Chondrocyte (in vitro differentiated cells): ENCODE measurements at regions not wholly inside any gene's neighbourhood (a gene's known extent, or its start where the extent isn't known, plus 50 kb on each side); places are given as distances from the start of the nearest gene placed in this dataset.
"Not testable (repeated sequence)": the region's sequence is repeated elsewhere in the genome, so short reads cannot be mapped to it uniquely, and the experiment has no call there.

Experiments used
- DNase-seq: peaks from one replicate; pipeline ENCODE4 v3.0.0; 2021; ENCODE audit warnings: mixed read lengths, low spot score
- H3K27ac Mint-ChIP-seq: one replicate; pipeline ENCODE4 v1.8.0; 2021; ENCODE audit warnings: mild to moderate bottlenecking, moderate library complexity, mixed read lengths; ENCODE audit not compliant: unreplicated experiment
- H3K27me3 Mint-ChIP-seq: 2 replicates; pipeline ENCODE4 v1.8.0; 2021; ENCODE audit warnings: low read depth, mixed read lengths
- H3K36me3 Mint-ChIP-seq: 2 replicates; pipeline ENCODE4 v1.8.0; 2021; ENCODE audit warnings: low read depth, mixed read lengths
- H3K4me1 Mint-ChIP-seq: 2 replicates; pipeline ENCODE4 v1.8.0; 2021; ENCODE audit warnings: low read depth, mild to moderate bottlenecking, mixed read lengths
- H3K4me3 Mint-ChIP-seq: one replicate; pipeline ENCODE4 v1.8.0; 2021; ENCODE audit warnings: mild to moderate bottlenecking, moderate library complexity, mixed read lengths; ENCODE audit not compliant: unreplicated experiment
- H3K9me3 Mint-ChIP-seq: 2 replicates; pipeline ENCODE4 v1.8.0; 2021; ENCODE audit warnings: low read depth, mixed read lengths
- TF ChIP-seq, protein P1 (sequence below): fragments of 200-600 bp; sonication (generic); IDR thresholded peaks from 2 replicates; pipeline ENCODE4 v1.5.0; 2021; ENCODE audit warnings: antibody characterized with exemption, mild to moderate bottlenecking, moderate library complexity

DNA sequence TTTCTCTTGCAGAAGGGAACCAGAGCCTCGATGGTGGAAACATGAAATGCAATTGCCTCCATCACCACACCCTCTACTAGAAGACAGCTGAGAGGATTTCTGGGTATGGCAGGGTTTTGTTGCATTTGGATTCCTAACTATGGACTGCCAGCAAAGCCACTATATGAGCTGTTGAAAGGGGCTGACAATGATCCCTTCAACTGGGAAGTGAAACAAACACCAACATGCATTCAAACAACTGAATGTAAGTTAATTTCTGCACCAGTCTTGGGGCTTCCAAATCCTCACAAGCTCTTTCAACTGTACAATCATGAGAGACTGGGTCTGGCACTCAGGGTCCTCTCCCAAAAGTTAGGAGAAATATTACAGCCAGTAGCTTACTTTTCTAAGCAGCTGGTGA, 116.7 kb upstream of the PLCL2 start:
- H3K4me1 Mint-ChIP-seq: peaks cover 14% of the 10 kb centered on the region
- TF ChIP-seq, protein P1, sequence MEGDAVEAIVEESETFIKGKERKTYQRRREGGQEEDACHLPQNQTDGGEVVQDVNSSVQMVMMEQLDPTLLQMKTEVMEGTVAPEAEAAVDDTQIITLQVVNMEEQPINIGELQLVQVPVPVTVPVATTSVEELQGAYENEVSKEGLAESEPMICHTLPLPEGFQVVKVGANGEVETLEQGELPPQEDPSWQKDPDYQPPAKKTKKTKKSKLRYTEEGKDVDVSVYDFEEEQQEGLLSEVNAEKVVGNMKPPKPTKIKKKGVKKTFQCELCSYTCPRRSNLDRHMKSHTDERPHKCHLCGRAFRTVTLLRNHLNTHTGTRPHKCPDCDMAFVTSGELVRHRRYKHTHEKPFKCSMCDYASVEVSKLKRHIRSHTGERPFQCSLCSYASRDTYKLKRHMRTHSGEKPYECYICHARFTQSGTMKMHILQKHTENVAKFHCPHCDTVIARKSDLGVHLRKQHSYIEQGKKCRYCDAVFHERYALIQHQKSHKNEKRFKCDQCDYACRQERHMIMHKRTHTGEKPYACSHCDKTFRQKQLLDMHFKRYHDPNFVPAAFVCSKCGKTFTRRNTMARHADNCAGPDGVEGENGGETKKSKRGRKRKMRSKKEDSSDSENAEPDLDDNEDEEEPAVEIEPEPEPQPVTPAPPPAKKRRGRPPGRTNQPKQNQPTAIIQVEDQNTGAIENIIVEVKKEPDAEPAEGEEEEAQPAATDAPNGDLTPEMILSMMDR: no peak
- no peak overlapping the region for H3K4me3 Mint-ChIP-seq
- no peak overlapping the region for H3K27ac Mint-ChIP-seq
- no peak for DNase-seq
- peaks cover 7% of the 10 kb centered on the region for H3K27me3 Mint-ChIP-seq
- no peaks in the 10 kb centered on the region for H3K9me3 Mint-ChIP-seq
- no peaks in the 10 kb centered on the region for H3K36me3 Mint-ChIP-seq

DNA sequence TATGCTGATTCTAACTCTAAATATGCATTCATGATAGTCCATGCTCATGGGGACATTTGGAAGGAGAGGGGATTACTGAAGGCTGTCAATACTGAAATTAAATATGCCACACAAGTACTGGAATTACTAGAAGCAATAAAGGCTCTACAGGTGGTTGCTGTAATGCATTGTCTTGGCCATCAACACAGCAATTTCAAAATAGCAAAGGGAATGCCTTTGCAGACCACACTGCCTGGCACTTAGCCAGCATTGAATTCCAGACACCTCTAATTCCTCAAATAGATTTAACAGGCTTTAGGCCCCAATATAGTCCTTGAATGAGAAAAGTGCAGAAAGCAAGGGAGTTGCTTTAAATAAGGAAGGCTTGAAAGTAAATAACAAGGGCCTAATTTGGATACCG, 115.8 kb upstream of the PLCL2 start:
- no peak for DNase-seq
- H3K4me3 Mint-ChIP-seq: no peak overlapping the region
- no peaks in the 10 kb centered on the region for H3K9me3 Mint-ChIP-seq
- H3K27ac Mint-ChIP-seq: no peak overlapping the region
- TF ChIP-seq, protein P1: no peak
- peaks cover 14% of the 10 kb centered on the region for H3K4me1 Mint-ChIP-seq
- H3K27me3 Mint-ChIP-seq: peaks cover 7% of the 10 kb centered on the region
- no peaks in the 10 kb centered on the region for H3K36me3 Mint-ChIP-seq

DNA sequence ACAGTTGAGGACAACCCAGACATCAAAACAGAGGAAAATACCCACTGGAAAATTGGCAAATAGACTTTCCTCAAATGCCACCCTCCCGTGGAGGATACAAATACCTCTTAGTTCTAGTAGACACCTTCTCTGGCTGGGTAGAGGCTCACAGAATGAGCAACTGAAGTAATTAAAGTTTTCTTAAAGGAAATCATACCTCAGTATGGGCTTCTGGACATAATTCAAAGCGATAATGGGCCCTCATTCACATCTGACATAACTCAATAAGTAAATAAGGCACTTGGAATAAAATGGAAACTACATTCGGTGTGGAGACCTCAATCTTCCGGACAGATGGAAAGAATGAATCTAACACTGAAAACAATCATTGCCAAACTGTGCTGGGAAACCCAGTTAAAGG, 115.2 kb upstream of the PLCL2 start:
- H3K4me1 Mint-ChIP-seq: peaks cover 14% of the 10 kb centered on the region
- TF ChIP-seq, protein P1: no peak
- H3K27me3 Mint-ChIP-seq: peaks cover 7% of the 10 kb centered on the region
- H3K36me3 Mint-ChIP-seq: no peaks in the 10 kb centered on the region
- H3K4me3 Mint-ChIP-seq: no peak overlapping the region
- DNase-seq: no peak
- H3K27ac Mint-ChIP-seq: no peak overlapping the region
- H3K9me3 Mint-ChIP-seq: no peaks in the 10 kb centered on the region

DNA sequence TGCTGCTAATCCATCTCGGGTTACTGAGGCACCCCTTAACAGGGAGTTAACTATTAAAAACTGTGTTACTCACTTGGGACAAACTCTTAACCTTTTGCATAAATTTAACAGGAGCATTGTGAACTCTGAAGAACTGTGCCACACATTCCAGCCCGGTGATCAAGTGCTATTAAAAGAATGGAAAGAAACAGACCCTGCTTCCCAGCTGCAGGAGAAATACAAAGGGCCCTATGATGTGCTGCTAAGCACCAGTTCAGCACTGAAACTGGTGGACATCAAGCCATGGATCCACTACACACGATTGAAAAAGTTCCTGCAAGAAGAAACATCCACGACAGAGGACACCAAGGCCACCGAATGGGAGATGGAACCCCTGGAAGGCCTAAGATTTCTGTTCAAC, 114.7 kb upstream of the PLCL2 start:
- H3K4me1 Mint-ChIP-seq: peaks cover 14% of the 10 kb centered on the region
- DNase-seq: no peak

DNA sequence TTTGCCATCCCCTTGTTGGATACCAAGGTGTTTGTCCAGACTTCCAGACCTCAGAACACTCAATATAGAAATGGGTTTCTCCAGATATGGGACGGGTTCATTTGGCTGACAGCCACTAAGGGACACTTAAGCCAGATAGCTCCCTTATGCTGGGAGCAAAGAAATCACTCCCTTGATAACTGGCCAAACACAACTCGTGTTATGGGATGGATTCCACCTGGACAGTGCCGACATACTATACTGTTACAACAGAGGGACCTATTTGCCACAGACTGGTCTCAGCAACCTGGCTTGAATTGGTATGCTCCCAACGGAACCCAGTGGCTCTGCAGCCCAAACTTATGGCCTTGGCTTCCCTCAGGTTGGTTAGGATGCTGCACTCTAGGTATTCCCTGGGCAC, 114.0 kb upstream of the PLCL2 start:
- Mint-ChIP-seq H3K9me3 (no peaks in the 10 kb centered on the region), H3K27me3 (peaks cover 6% of the 10 kb centered on the region), H3K4me1 (peaks cover 14% of the 10 kb centered on the region), H3K4me3 (no peak overlapping the region), H3K27ac (no peak overlapping the region), H3K36me3 (no peaks in the 10 kb centered on the region)
- TF ChIP-seq, protein P1: no peak
- no peak for DNase-seq

More for the DNA sequence above, 114.7 kb upstream of the PLCL2 start:
- H3K36me3 Mint-ChIP-seq: no peaks in the 10 kb centered on the region
- TF ChIP-seq, protein P1: no peak
- no peak overlapping the region for H3K4me3 Mint-ChIP-seq
- no peaks in the 10 kb centered on the region for H3K9me3 Mint-ChIP-seq
- H3K27ac Mint-ChIP-seq: no peak overlapping the region
- H3K27me3 Mint-ChIP-seq: peaks cover 7% of the 10 kb centered on the region

DNA sequence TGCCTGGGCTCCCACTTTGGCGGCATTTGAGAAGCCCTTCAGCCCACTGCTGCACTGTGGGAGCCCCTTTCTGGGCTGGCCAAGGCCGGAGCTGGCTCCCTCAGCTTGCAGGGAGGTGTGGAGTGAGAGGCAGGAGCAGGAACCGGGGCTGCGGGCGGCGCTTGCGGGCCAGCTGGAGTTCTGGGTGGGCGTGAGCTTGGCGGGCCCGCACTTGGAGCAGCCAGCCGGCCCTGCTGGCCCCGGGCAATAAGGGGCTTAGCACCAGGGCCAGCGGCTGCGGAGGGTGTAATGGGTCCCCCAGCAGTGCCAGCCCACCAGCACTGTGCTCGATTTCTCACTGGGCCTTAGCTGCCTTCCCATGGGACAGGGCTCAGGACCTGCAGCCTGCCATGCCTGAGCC, 111.2 kb upstream of the PLCL2 start:
- not testable (repeated sequence) for DNase-seq, H3K27ac Mint-ChIP-seq, H3K36me3 Mint-ChIP-seq, H3K4me3 Mint-ChIP-seq, H3K9me3 Mint-ChIP-seq
- Mint-ChIP-seq H3K27me3 (peaks cover 11% of the 10 kb centered on the region), H3K4me1 (peaks cover 14% of the 10 kb centered on the region)

DNA sequence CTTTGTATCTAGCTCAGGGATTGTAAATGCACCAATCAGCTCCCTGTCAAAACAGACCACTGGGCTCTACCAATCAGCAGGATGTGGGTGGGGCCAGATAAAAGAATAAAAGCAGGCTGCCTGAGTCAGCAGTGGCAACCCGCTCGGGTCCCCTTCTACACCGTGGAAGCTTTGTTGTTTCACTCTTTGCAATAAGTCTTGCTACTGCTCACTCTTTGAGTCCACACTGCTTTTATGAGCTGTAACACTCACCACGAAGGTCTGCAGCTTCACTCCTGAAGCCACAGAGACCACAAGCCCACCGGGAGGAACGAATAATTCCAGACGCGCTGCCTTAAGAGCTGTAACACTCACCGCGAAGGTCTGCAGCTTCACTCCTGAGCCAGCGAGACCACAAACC, 110.2 kb upstream of the PLCL2 start:
- not testable (repeated sequence) for H3K27ac Mint-ChIP-seq, H3K4me1 Mint-ChIP-seq, DNase-seq, H3K4me3 Mint-ChIP-seq, H3K36me3 Mint-ChIP-seq, H3K9me3 Mint-ChIP-seq
- H3K27me3 Mint-ChIP-seq: peaks cover 19% of the 10 kb centered on the region
